Adrenal gland (tissue), 9 donors: ENCODE measurements at regions not wholly inside any gene's neighbourhood (a gene's known extent, or its start where the extent isn't known, plus 50 kb on each side); places are given as distances from the start of the nearest gene placed in this dataset.

ENCODE experiments used
- DNase-seq, 7 donors: peaks; one replicate each; pipeline ENCODE4 v3.0.0-alpha.2; 2019 to 2020
- H3K27ac ChIP-seq, 5 donors: fragments of 200-600 bp; sonication (generic) in 4 of 5; 1 replicate in 3 of 5; 2 replicates in 2 of 5; pipeline versions ENCODE4 v1.5.1 to v1.8.0; 2016 to 2020; ENCODE audit warnings: mild to moderate bottlenecking in 1 of 5
- H3K27me3 ChIP-seq: fragments of 200-600 bp; 2 replicates; pipeline ENCODE4 v1.8.0; 2021
- H3K36me3 ChIP-seq, 2 donors: fragments of 200-600 bp; replicated peaks in 1 of 2; 1 replicate in 1 of 2; 2 replicates in 1 of 2; pipeline versions ENCODE4 v1.5.1 to v1.8.0; 2018 to 2022
- H3K4me1 ChIP-seq, 2 donors: fragments of 200-600 bp; replicated peaks in 1 of 2; 1 replicate in 1 of 2; 2 replicates in 1 of 2; pipeline versions ENCODE4 v1.5.1 to v1.8.0; 2018 to 2021
- H3K4me3 ChIP-seq, 4 donors: fragments of 200-600 bp; sonication (generic) in 3 of 4; one replicate each; pipeline ENCODE4 v1.5.1; 2016 to 2018
- H3K9me3 ChIP-seq, 3 donors: fragments of 200-600 bp; sonication (generic) in 1 of 3; replicated peaks in 1 of 3; 1 replicate in 2 of 3; 2 replicates in 1 of 3; pipeline versions ENCODE4 v1.5.1 to v1.8.0; 2016 to 2021
- CTCF ChIP-seq, 6 experiments: fragments of 450-650 bp in 4 of 6; fragments of 200-600 bp in 2 of 6; sonication (generic) in 1 of 6; IDR thresholded peaks; 1 replicate in 5 of 6; 2 replicates in 1 of 6; pipeline versions ENCODE4 v1.5.1 to v1.8.0; 2016 to 2021; ENCODE audit warnings: antibody characterized with exemption in 6 of 6, mild to moderate bottlenecking in 2 of 6, moderate library complexity in 1 of 6
- POLR2A ChIP-seq, 2 donors: fragments of 450-650 bp; IDR thresholded peaks; one replicate each; pipeline ENCODE4 v1.6.1; 2017; ENCODE audit warnings: antibody characterized with exemption in 2 of 2, mild to moderate bottlenecking in 2 of 2, moderate library complexity in 1 of 2
- WGBS, 4 donors: extraction: QIAGEN DNeasy Blood & Tissue Kit in 2 of 4; methylation state at CpG; one replicate each; pipeline versions ENCODE4 v1.1.5 to v1.1.7; 2013 to 2017; 5-methylcytosine and 5-hydroxymethylcytosine counted together
- intact Hi-C, 2 donors: fragments of 100-400 bp; cut with DNase I; formaldehyde crosslinking; loops; one replicate each; pipeline versions ENCODE4 v1.14.1 to v1.15.0; 2022 to 2023
- donor health status: healthy with polysubstance abuse.
- donor health status: Bipolar disorder and iron deficiency.
- donor health status: DM: yes; HTN: yes; CAD: no.
- donor health status: DM: no; HTN: no; CAD: no.
- donor health status: DM: no; HTN: no; CAD: no.

GRCh38 chr4:152157629-152158028, 378.3 kb downstream of the FBXW7 start:
- H3K27ac ChIP-seq, result no peak overlapping the region
- H3K27me3 ChIP-seq, result no peaks in the 10 kb centered on the region
- no peak overlapping the region for H3K4me3 ChIP-seq
- no peaks in the 10 kb centered on the region for H3K9me3 ChIP-seq
- DNase-seq, result no peak
- WGBS, 4 donors, result 80 to 96% (median 85%) methylated on average over 5 of the region's 5 CpGs
- H3K4me1 ChIP-seq, result peaks cover 0 to 8% of the 10 kb centered on the region in 2 donors
- no peak for TF ChIP-seq CTCF (IDR thresholded peaks at IDR 0.05)
- no peak for TF ChIP-seq POLR2A (IDR thresholded peaks at IDR 0.05)
- intact Hi-C loops, result no loop called here
- no peaks in the 10 kb centered on the region for H3K36me3 ChIP-seq

- Histone ChIP-seq H3K9me3 (no peaks in the 10 kb centered on the region), H3K4me3 (no peak overlapping the region), H3K4me1 (peaks cover 0 to 1% of the 10 kb centered on the region in 2 donors), H3K36me3 (no peaks in the 10 kb centered on the region), H3K27ac (no peak overlapping the region), H3K27me3 (no peaks in the 10 kb centered on the region)
- 69 to 87% (median 80%) methylated on average over 6 of the region's 6 CpGs for WGBS, 4 donors
- no peak for DNase-seq
- TF ChIP-seq CTCF (IDR thresholded peaks at IDR 0.05), result no peak
- no peak for TF ChIP-seq POLR2A (IDR thresholded peaks at IDR 0.05)
- intact Hi-C loops, result no loop called here
These were observed 379.4 kb downstream of the FBXW7 start for GRCh38 chr4:152156442-152156841.

GRCh38 chr4:152155070-152155469, 380.8 kb downstream of the FBXW7 start:
- no peak for DNase-seq
- 70 to 84% (median 74%) methylated on average over 3 of the region's 3 CpGs for WGBS, 4 donors
- intact Hi-C loops, result no loop called here
- Histone ChIP-seq H3K27ac (no peak overlapping the region), H3K9me3 (no peaks in the 10 kb centered on the region), H3K4me1 (no peaks in the 10 kb centered on the region), H3K36me3 (no peaks in the 10 kb centered on the region), H3K27me3 (no peaks in the 10 kb centered on the region), H3K4me3 (no peak overlapping the region)
- TF ChIP-seq CTCF (IDR thresholded peaks at IDR 0.05) (no peak), POLR2A (IDR thresholded peaks at IDR 0.05) (no peak)

GRCh38 chr4:152154433-152154832, 381.5 kb downstream of the FBXW7 start:
- Histone ChIP-seq H3K4me3 (no peak overlapping the region), H3K27me3 (no peaks in the 10 kb centered on the region), H3K27ac (no peak overlapping the region), H3K9me3 (no peaks in the 10 kb centered on the region), H3K36me3 (no peaks in the 10 kb centered on the region), H3K4me1 (no peaks in the 10 kb centered on the region)
- 82 to 95% (median 90%) methylated on average over 2 of the region's 2 CpGs for WGBS, 4 donors
- intact Hi-C loops, result no loop called here
- TF ChIP-seq CTCF (IDR thresholded peaks at IDR 0.05) (no peak), POLR2A (IDR thresholded peaks at IDR 0.05) (no peak)
- no peak for DNase-seq
